ENCODE measurements at regions not wholly inside any gene's neighbourhood (a gene's known extent, or its start where the extent isn't known, plus 50 kb on each side); places are given as distances from the start of the nearest gene placed in this dataset.

GRCh38 chr13:63090524-63090923, 1674.9 kb upstream of the PCDH20 start:
- Histone ChIP-seq H3K27ac (no peak overlapping the region), H3K4me3 (no peak overlapping the region), H3K27me3 (no peaks in the 10 kb centered on the region), H3K36me3 (no peaks in the 10 kb centered on the region), H3K4me1 (no peaks in the 10 kb centered on the region), H3K9me3 (no peaks in the 10 kb centered on the region)
- ATAC-seq, result no peak
- 62 to 86% methylated on average over 1 of the region's 1 CpG for WGBS, 2 donors (ENCODE audit: low coverage in 1 of 2)
- TF ChIP-seq POLR2AphosphoS5 (IDR thresholded peaks at IDR 0.05) (no peak), POLR2A (IDR thresholded peaks at IDR 0.05) (no peak), CTCF (IDR thresholded peaks at IDR 0.05) (no peak), EP300 (IDR thresholded peaks at IDR 0.05) (no peak)

DNA sequence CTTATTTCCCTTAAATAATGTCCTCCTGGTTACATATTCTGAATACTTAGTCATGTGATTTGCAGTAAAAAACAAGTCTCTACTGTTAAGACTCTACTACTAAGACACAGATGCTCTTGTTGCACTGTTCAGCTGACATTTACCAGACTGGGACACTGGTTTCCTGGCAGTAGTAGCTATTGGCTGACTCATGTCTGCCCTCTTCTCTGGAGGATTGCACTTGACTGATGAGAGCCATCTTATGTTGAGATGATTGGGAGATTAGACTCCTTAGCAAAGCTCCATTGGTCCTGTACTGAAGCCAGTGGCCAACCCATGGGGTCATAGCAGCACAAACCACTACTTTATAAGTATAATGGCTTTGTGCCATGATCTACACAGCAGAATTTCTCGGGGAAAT, 1672.6 kb upstream of the PCDH20 start:
- no peaks in the 10 kb centered on the region for H3K4me1 ChIP-seq
- H3K36me3 ChIP-seq, result no peaks in the 10 kb centered on the region
- H3K4me3 ChIP-seq, result no peak overlapping the region
- H3K27ac ChIP-seq, result no peak overlapping the region
- H3K9me3 ChIP-seq, result no peaks in the 10 kb centered on the region
- TF ChIP-seq POLR2A (IDR thresholded peaks at IDR 0.05) (no peak), EP300 (IDR thresholded peaks at IDR 0.05) (no peak), CTCF (IDR thresholded peaks at IDR 0.05) (no peak), POLR2AphosphoS5 (IDR thresholded peaks at IDR 0.05) (no peak)
- ATAC-seq, result no peak
- 50 to 100% methylated on average over 1 of the region's 1 CpG for WGBS, 2 donors (ENCODE audit: low coverage in 1 of 2)
- no peaks in the 10 kb centered on the region for H3K27me3 ChIP-seq

DNA sequence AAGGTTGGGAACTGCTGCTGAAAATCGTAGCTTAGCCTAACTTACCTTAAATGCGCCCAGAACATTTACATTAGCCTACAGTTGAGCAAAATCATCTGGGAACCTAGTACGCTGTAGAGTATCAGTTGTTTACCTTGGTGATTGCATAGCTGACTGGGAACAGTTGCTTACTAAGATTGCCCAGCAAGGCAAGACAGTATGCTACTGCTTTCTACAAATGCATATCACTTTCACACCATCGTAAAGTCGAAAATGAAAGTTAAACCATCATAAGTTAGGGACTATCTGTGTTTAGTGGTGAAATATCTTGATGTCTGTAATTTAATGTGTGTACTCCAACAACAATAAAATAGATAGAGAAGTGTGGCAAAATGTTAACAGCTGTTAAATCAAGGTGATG, 1670.6 kb upstream of the PCDH20 start:
- TF ChIP-seq CTCF (IDR thresholded peaks at IDR 0.05) (no peak), EP300 (IDR thresholded peaks at IDR 0.05) (no peak), POLR2A (IDR thresholded peaks at IDR 0.05) (no peak), POLR2AphosphoS5 (IDR thresholded peaks at IDR 0.05) (no peak)
- ATAC-seq, result no peak

GRCh38 chr13:63085851-63086250, 1670.2 kb upstream of the PCDH20 start:
- H3K27me3 ChIP-seq, result no peaks in the 10 kb centered on the region
- no peaks in the 10 kb centered on the region for H3K9me3 ChIP-seq
- TF ChIP-seq POLR2AphosphoS5 (IDR thresholded peaks at IDR 0.05) (no peak), POLR2A (IDR thresholded peaks at IDR 0.05) (no peak), EP300 (IDR thresholded peaks at IDR 0.05) (no peak), CTCF (IDR thresholded peaks at IDR 0.05) (no peak)
- no peak overlapping the region for H3K4me3 ChIP-seq
- WGBS, 2 donors (ENCODE audit: low coverage in 1 of 2), result 90 to 94% methylated on average over 1 to 3 of the region's 4 CpGs
- no peaks in the 10 kb centered on the region for H3K4me1 ChIP-seq
- no peak for ATAC-seq
- H3K27ac ChIP-seq, result no peak overlapping the region
- no peaks in the 10 kb centered on the region for H3K36me3 ChIP-seq

More for the DNA sequence above, 1670.6 kb upstream of the PCDH20 start:
- Histone ChIP-seq H3K4me3 (no peak overlapping the region), H3K9me3 (no peaks in the 10 kb centered on the region), H3K27me3 (no peaks in the 10 kb centered on the region), H3K4me1 (no peaks in the 10 kb centered on the region), H3K36me3 (no peaks in the 10 kb centered on the region), H3K27ac (no peak overlapping the region)
- 65 to 74% methylated on average over 4 to 5 of the region's 5 CpGs for WGBS, 2 donors (ENCODE audit: low coverage in 1 of 2)

- WGBS, 2 donors (ENCODE audit: low coverage in 1 of 2), result 88 to 93% methylated on average over 2 of the region's 2 CpGs
- H3K27me3 ChIP-seq, result no peaks in the 10 kb centered on the region
- H3K27ac ChIP-seq, result no peak overlapping the region
- H3K9me3 ChIP-seq, result no peaks in the 10 kb centered on the region
- no peaks in the 10 kb centered on the region for H3K36me3 ChIP-seq
- no peak overlapping the region for H3K4me3 ChIP-seq
- ATAC-seq, result no peak
- no peaks in the 10 kb centered on the region for H3K4me1 ChIP-seq
- TF ChIP-seq POLR2AphosphoS5 (IDR thresholded peaks at IDR 0.05), result no peak
- no peak for TF ChIP-seq POLR2A (IDR thresholded peaks at IDR 0.05)
- TF ChIP-seq EP300 (IDR thresholded peaks at IDR 0.05), result no peak
- TF ChIP-seq CTCF (IDR thresholded peaks at IDR 0.05), result no peak
These were observed 1665.9 kb upstream of the PCDH20 start for GRCh38 chr13:63081400-63082014.

Data from gastroesophageal sphincter (tissue), 4 donors.